OCI-M1 (cell line): ENCODE measurements at regions not wholly inside any gene's neighbourhood (a gene's known extent, or its start where the extent isn't known, plus 50 kb on each side); places are given as distances from the start of the nearest gene placed in this dataset.
"Not testable (repeated sequence)": the region's sequence is repeated elsewhere in the genome, so short reads cannot be mapped to it uniquely, and the experiment has no call there.

ENCODE experiments used
- DNase-seq: peaks from one replicate; lab custom pipeline; 2025; lab: John Stamatoyannopoulos, UW

- DNase-seq, result no peak
These were observed 110.1 kb upstream of the IRX2 start for GRCh38 chr5:2861605-2862004.

GRCh38 chr5:2860101-2860500 lies 108.6 kb upstream of the IRX2 start:
- no peak for DNase-seq

GRCh38 chr5:2857837-2858236 lies 106.4 kb upstream of the IRX2 start:
- DNase-seq, result no peak

GRCh38 chr5:2856206-2856605 lies 104.7 kb upstream of the IRX2 start:
- DNase-seq, result no peak

- no peak for DNase-seq
These were observed 101.0 kb upstream of the IRX2 start for GRCh38 chr5:2852446-2852845.

- no peak for DNase-seq
These were observed 100.4 kb upstream of the IRX2 start for GRCh38 chr5:2851895-2852294.

- DNase-seq, result no peak
These were observed 98.0 kb upstream of the IRX2 start for GRCh38 chr5:2849429-2849828.

- DNase-seq, result no peak
These were observed 97.1 kb upstream of the IRX2 start for GRCh38 chr5:2848619-2849018.

- no peak for DNase-seq
These were observed 96.1 kb upstream of the IRX2 start for GRCh38 chr5:2847608-2848007.

- no peak for DNase-seq
These were observed 89.7 kb upstream of the IRX2 start for GRCh38 chr5:2841208-2841607.

GRCh38 chr5:2840372-2840915 lies 89.0 kb upstream of the IRX2 start:
- DNase-seq, result no peak

- DNase-seq, result no peak
These were observed 84.7 kb upstream of the IRX2 start for GRCh38 chr5:2836133-2836532.

GRCh38 chr5:2833556-2833955 lies 82.1 kb upstream of the IRX2 start:
- DNase-seq, result no peak

GRCh38 chr5:2832394-2832793 lies 80.9 kb upstream of the IRX2 start:
- DNase-seq, result no peak

GRCh38 chr5:2829239-2829638 lies 77.8 kb upstream of the IRX2 start:
- no peak for DNase-seq

GRCh38 chr5:2818936-2819335 lies 67.5 kb upstream of the IRX2 start:
- no peak for DNase-seq

- no peak for DNase-seq
These were observed 65.6 kb upstream of the IRX2 start for GRCh38 chr5:2817031-2817603.

- DNase-seq, result no peak
These were observed 62.2 kb upstream of the IRX2 start for GRCh38 chr5:2813678-2814077.

GRCh38 chr5:2810644-2811043 lies 59.2 kb upstream of the IRX2 start:
- no peak for DNase-seq

GRCh38 chr5:2807244-2807643 lies 55.8 kb upstream of the IRX2 start:
- DNase-seq, result not testable (repeated sequence)

GRCh38 chr5:2806176-2806575 lies 54.7 kb upstream of the IRX2 start:
- DNase-seq, result no peak

GRCh38 chr5:2805080-2805479 lies 53.6 kb upstream of the IRX2 start:
- DNase-seq, result no peak

GRCh38 chr5:2803751-2804150 lies 52.3 kb upstream of the IRX2 start:
- no peak for DNase-seq

GRCh38 chr5:2802693-2803365 lies 51.4 kb upstream of the IRX2 start:
- DNase-seq, result no peak
